Large intestine (tissue), 3 donors: ENCODE measurements at regions not wholly inside any gene's neighbourhood (a gene's known extent, or its start where the extent isn't known, plus 50 kb on each side); places are given as distances from the start of the nearest gene placed in this dataset.

Experiments used
- DNase-seq, 2 donors: peaks; one replicate each; pipeline versions ENCODE4 v3.0.0 to v3.0.0-alpha.2; 2013
- H3K27ac ChIP-seq: one replicate; pipeline ENCODE4 v1.5.1; 2013; ENCODE audit warnings: low read length
- H3K27me3 ChIP-seq: 2 replicates; pipeline ENCODE4 v1.6.1; 2013; ENCODE audit warnings: low read length; ENCODE audit not compliant: control insufficient read depth, insufficient read depth
- H3K36me3 ChIP-seq: 2 replicates; pipeline ENCODE4 v1.6.1; 2013; ENCODE audit warnings: low read length; ENCODE audit not compliant: control insufficient read depth, insufficient read depth
- H3K4me1 ChIP-seq: one replicate; pipeline ENCODE4 v1.6.1; 2013; ENCODE audit warnings: low read length; ENCODE audit not compliant: control insufficient read depth, insufficient read depth
- H3K4me3 ChIP-seq: one replicate; pipeline ENCODE4 v1.5.1; 2013; ENCODE audit warnings: low read length
- H3K9me3 ChIP-seq: one replicate; pipeline ENCODE4 v1.6.1; 2013; ENCODE audit warnings: mild to moderate bottlenecking, low read depth, low read length, moderate library complexity; ENCODE audit not compliant: control insufficient read depth
- WGBS: methylation state at CpG from one replicate; pipeline ENCODE4 v1.1.5; 2013; ENCODE audit warnings: low lambda C conversion rate; ENCODE audit not compliant: insufficient coverage; 5-methylcytosine and 5-hydroxymethylcytosine counted together

GRCh38 chr6:44531442-44532015 is 144.0 kb downstream of the CDC5L start:
- no peak for DNase-seq
- Histone ChIP-seq H3K4me1 (no peaks in the 10 kb centered on the region), H3K36me3 (no peaks in the 10 kb centered on the region), H3K9me3 (no peaks in the 10 kb centered on the region), H3K27ac (no peak overlapping the region), H3K4me3 (no peak overlapping the region), H3K27me3 (peaks cover 4% of the 10 kb centered on the region)
- no CpG with 5 or more reads among the region's 9 CpGs for whole genome bisulfite sequencing

GRCh38 chr6:44533421-44533820 is 145.9 kb downstream of the CDC5L start:
- Histone ChIP-seq H3K27me3 (peaks cover 4% of the 10 kb centered on the region), H3K36me3 (no peaks in the 10 kb centered on the region), H3K9me3 (no peaks in the 10 kb centered on the region), H3K27ac (no peak overlapping the region), H3K4me3 (no peak overlapping the region), H3K4me1 (no peaks in the 10 kb centered on the region)
- no peak for DNase-seq
- WGBS, result no CpG with 5 or more reads among the region's 2 CpGs

DNA sequence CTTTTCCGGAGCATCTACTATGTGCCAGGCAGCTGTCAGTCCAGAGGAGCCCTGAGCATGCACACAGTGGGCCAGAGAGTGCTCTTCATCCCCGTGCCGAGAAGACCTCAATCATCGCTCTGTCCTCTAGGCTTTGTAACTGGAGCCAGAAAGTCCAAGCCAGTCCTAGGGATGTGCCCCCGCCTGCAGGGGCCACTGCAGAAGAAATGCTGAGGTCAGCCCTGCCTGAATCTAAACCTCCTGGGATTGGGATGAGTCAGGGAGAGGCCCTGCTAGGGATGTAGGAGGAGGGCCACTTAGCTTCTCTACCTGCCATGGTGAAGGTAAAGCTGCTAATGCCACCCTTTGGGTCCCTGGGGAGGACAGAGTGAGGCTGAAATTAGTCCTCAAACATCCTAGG is 146.8 kb downstream of the CDC5L start:
- Histone ChIP-seq H3K9me3 (no peaks in the 10 kb centered on the region), H3K27me3 (peaks cover 4% of the 10 kb centered on the region)
- WGBS, result no CpG with 5 or more reads among the region's 5 CpGs

DNA sequence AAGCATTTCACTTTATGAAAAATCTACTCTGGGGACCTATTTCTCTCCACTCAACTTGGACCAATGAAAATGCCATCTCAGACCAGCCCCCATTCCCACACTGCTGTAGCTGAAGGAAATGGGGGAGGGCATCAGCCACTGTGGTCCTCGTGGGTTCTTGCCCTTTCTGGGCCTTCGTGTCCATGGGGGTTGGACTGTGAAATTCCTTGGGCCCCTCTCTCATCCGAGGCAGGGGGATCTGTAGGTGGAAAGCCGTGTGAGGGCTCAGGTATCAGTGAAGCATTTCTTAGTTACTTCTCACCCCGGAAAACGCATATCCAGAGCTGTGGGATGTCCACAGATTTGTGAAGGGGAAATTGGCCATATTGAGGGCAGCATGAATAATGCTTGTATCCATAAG is 147.9 kb downstream of the CDC5L start:
- no peaks in the 10 kb centered on the region for H3K9me3 ChIP-seq
- H3K27me3 ChIP-seq, result peaks cover 2% of the 10 kb centered on the region
- H3K36me3 ChIP-seq, result no peaks in the 10 kb centered on the region
- DNase-seq, result no peak
- no peak overlapping the region for H3K4me3 ChIP-seq
- H3K4me1 ChIP-seq, result no peaks in the 10 kb centered on the region
- no CpG with 5 or more reads among the region's 6 CpGs for WGBS
- no peak overlapping the region for H3K27ac ChIP-seq

More for the DNA sequence above, 146.8 kb downstream of the CDC5L start:
- no peaks in the 10 kb centered on the region for H3K36me3 ChIP-seq
- no peak overlapping the region for H3K27ac ChIP-seq
- H3K4me3 ChIP-seq, result no peak overlapping the region
- no peaks in the 10 kb centered on the region for H3K4me1 ChIP-seq
- DNase-seq, result no peak

DNA sequence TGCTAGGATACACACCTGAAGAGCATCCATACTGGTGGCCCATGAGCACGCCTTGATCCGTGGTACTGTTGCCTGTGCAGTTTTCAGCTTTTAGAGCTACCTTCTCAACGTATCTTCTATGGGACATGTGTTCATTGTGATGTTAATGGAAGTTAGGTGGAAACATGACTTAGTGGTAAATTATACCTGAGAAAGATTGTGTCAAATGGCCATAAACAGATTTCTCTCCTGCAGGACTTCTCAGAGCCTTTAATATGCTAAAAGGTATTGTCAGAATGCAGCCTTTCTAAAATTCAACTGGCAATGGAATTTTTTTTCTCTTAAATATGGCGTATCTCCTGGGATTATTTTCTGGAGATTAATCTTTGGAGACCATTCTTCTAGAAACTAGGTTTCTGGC is 148.5 kb downstream of the CDC5L start:
- Histone ChIP-seq H3K27ac (no peak overlapping the region), H3K9me3 (no peaks in the 10 kb centered on the region), H3K4me3 (no peak overlapping the region), H3K4me1 (no peaks in the 10 kb centered on the region), H3K27me3 (no peaks in the 10 kb centered on the region), H3K36me3 (no peaks in the 10 kb centered on the region)
- no CpG with 5 or more reads among the region's 4 CpGs for WGBS
- no peak for DNase-seq

DNA sequence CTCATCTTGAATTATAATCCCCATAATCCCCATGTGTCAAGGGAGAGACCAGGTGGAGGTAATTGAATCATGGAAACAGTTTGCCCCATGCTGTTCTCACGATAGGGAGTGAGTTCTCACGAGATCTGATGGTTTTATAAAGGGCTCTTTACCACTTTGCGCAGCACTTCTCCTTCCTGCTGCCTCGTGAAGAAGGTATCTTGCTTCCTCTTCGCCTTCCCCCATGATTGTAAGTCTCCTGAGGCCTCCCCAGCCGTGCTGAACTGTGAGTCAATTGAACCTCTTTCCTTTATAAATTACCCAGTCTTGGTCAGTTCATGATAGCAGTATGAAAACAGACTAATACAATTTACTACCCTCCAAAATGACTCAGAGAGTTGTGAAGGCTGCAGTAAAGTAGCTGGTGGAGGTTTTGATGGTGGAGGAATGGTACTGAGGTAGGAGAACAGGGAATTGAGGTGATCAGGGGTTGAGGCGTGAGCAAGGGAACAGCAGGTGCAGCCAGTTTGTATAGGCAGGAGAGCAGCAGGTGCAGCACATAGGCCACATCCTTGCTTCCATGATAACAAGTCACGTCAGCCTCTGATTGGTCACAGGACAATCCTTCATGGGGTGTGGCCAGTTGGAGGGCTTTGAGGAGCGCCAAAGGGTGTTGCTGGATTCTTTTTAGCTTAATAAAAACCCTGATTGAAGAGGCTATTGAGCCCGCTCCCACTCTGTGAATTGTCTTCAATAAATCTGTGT is 150.0 kb downstream of the CDC5L start:
- Histone ChIP-seq H3K27me3 (peaks cover 7% of the 10 kb centered on the region), H3K4me3 (no peak overlapping the region), H3K36me3 (no peaks in the 10 kb centered on the region), H3K4me1 (no peaks in the 10 kb centered on the region), H3K9me3 (no peaks in the 10 kb centered on the region), H3K27ac (no peak overlapping the region)
- 100% methylated on average over 1 of the region's 10 CpGs for WGBS
- DNase-seq, result no peak

GRCh38 chr6:44538131-44538806 is 150.8 kb downstream of the CDC5L start:
- no CpG with 5 or more reads among the region's 7 CpGs for WGBS
- H3K36me3 ChIP-seq, result no peaks in the 10 kb centered on the region
- H3K9me3 ChIP-seq, result no peaks in the 10 kb centered on the region
- no peak for DNase-seq
- no peak overlapping the region for H3K4me3 ChIP-seq
- H3K27me3 ChIP-seq, result peaks cover 12% of the 10 kb centered on the region
- no peak overlapping the region for H3K27ac ChIP-seq
- no peaks in the 10 kb centered on the region for H3K4me1 ChIP-seq

- H3K4me1 ChIP-seq, result no peaks in the 10 kb centered on the region
- peaks cover 12% of the 10 kb centered on the region for H3K27me3 ChIP-seq
- no peak overlapping the region for H3K27ac ChIP-seq
- no peak overlapping the region for H3K4me3 ChIP-seq
- 80% methylated on average over 1 of the region's 2 CpGs for WGBS
- H3K36me3 ChIP-seq, result no peaks in the 10 kb centered on the region
- DNase-seq, result no peak
- H3K9me3 ChIP-seq, result no peaks in the 10 kb centered on the region
Observed at GRCh38 chr6:44538807-44539201, 151.3 kb downstream of the CDC5L start.

- no peaks in the 10 kb centered on the region for H3K36me3 ChIP-seq
- no peak overlapping the region for H3K27ac ChIP-seq
- no peak overlapping the region for H3K4me3 ChIP-seq
- no peak for DNase-seq
- no peaks in the 10 kb centered on the region for H3K9me3 ChIP-seq
- no CpG with 5 or more reads among the region's 3 CpGs for WGBS
- H3K4me1 ChIP-seq, result no peaks in the 10 kb centered on the region
- H3K27me3 ChIP-seq, result peaks cover 12% of the 10 kb centered on the region
Observed at GRCh38 chr6:44539701-44540355, 152.3 kb downstream of the CDC5L start.

DNA sequence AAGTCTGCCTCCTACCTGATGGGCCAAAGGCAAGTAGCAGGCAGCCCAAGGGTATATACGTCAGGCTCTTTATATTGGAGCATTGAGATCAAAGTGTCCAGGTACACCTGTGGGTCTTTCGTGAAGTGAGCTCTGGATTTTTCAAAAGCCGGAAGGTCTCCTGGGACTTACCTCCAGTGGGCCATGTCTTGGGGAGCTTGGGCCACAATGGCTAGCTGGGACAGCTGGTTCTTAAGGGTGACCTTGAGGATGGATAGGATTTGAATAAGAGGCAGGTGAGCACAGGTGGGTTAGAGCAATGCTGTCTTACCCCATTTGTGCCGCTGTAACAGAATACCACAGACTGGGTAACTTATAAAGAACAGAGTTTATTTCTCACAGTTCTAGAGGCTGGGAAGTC is 153.4 kb downstream of the CDC5L start:
- H3K27ac ChIP-seq, result no peak overlapping the region
- H3K9me3 ChIP-seq, result no peaks in the 10 kb centered on the region
- no peaks in the 10 kb centered on the region for H3K4me1 ChIP-seq
- no peaks in the 10 kb centered on the region for H3K36me3 ChIP-seq
- DNase-seq, result no peak
- 80% methylated on average over 1 of the region's 4 CpGs for WGBS
- peaks cover 12% of the 10 kb centered on the region for H3K27me3 ChIP-seq
- no peak overlapping the region for H3K4me3 ChIP-seq
